ENCODE measurements at regions not wholly inside any gene's neighbourhood (a gene's known extent, or its start where the extent isn't known, plus 50 kb on each side); places are given as distances from the start of the nearest gene placed in this dataset.

DNA sequence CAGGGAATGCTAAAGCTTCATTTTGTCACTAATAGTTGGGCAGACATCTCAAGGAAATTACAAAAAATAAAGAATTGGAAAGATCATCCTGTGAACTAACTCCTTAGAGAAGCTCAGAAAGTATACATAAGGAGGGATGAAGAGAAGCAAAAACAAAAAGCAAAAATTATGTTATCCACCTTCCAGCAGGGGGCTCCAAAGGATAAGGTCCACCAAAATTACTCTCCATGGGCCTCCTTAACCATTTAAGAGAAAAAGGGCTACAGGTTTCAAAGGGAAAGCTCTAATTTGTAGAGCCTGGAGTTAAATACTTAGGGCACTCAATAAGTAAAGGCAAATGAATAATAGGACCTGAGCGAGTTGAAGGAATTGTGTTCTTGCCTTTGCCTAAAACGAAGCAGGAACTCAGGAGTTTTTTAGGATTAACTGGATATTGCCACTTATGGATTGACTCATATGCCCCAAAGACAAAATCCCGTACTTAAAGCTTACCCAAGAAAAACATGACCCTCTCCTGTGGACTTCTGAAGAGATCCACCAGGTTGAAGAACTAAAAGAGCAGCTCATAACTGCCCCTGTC, 1167.9 kb downstream of the DSC3 start:
- peaks cover 0 to 3% (median 0%) of the 10 kb centered on the region in 5 donors for H3K36me3 Mint-ChIP-seq
- intact Hi-C loops (cut with micrococcal nuclease) = loop anchor here in 1 of 2 donors (2.0 to 5.0 kb wide), 2 partner anchors 406 to 1088 kb away; no protein-coding TSS in a partner anchor
- no peaks in the 10 kb centered on the region for H3K27me3 Mint-ChIP-seq
- ATAC-seq (no peak), DNase-seq (no peak)
- Histone ChIP-seq H3K27ac (ENCODE audit: low read depth, low read length) (no peak overlapping the region), H3K4me1 (ENCODE audit: control insufficient read depth in 2 of 2, insufficient read depth in 2 of 2, low read length in 2 of 2) (no peaks in the 10 kb centered on the region), H3K4me3 (ENCODE audit: low read length) (no peak overlapping the region), H3K36me3 (ENCODE audit: control insufficient read depth in 2 of 3, insufficient read depth in 3 of 3, low read length in 3 of 3) (no peaks in the 10 kb centered on the region), H3K27me3 (ENCODE audit: control insufficient read depth in 2 of 2, insufficient read depth in 2 of 2, low read length in 2 of 2) (no peaks in the 10 kb centered on the region), H3K9me3 (ENCODE audit: control insufficient read depth in 2 of 3, low read length in 3 of 3) (peaks cover 0 to 3% (median 0%) of the 10 kb centered on the region in 3 experiments)
- ChIA-PET POLR2A (no interaction called here), CTCF (interaction anchor here (0.6 kb wide), 1 partner anchor 12 kb away, joined by 4 read pairs; no protein-coding TSS in a partner anchor)
- H3K27ac Mint-ChIP-seq = no peak overlapping the region
- no peak overlapping the region for H3K4me3 Mint-ChIP-seq
- peaks cover 0 to 17% (median 4%) of the 10 kb centered on the region in 11 donors for H3K9me3 Mint-ChIP-seq
- no peaks in the 10 kb centered on the region for H3K4me1 Mint-ChIP-seq

DNA sequence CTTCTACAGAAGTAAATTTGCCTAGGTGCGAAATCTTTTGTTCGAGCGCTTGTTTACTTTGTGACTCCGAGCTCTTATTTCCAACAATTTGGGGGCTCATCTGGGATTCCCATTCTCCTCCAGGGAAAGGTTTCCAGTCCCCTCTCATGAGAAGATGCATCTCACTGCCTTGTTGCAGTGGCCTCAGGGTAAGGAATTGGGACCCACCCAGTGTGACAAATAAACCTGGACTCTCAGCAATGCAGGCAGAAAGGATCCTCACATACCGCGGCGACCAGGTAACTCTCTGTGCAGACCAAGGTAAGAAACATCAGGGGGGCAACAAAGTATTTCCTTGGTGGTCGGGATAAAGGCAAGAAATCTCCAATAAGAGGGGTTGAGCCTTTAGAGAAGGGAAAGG, 1169.3 kb downstream of the DSC3 start:
- ChIA-PET CTCF (no interaction called here), POLR2A (no interaction called here)
- no peak overlapping the region for H3K4me3 ChIP-seq (ENCODE audit: low read length)
- no peak for ATAC-seq
- H3K36me3 ChIP-seq (ENCODE audit: control insufficient read depth in 2 of 3, insufficient read depth in 3 of 3, low read length in 3 of 3) = no peaks in the 10 kb centered on the region
- intact Hi-C loops (cut with micrococcal nuclease) = no loop called here
- no peaks in the 10 kb centered on the region for H3K27me3 ChIP-seq (ENCODE audit: control insufficient read depth in 2 of 2, insufficient read depth in 2 of 2, low read length in 2 of 2)
- no peaks in the 10 kb centered on the region for H3K4me1 ChIP-seq (ENCODE audit: control insufficient read depth in 2 of 2, insufficient read depth in 2 of 2, low read length in 2 of 2)
- H3K27ac ChIP-seq (ENCODE audit: low read depth, low read length) = no peak overlapping the region
- no peak for DNase-seq
- peaks cover 0 to 3% (median 0%) of the 10 kb centered on the region in 3 experiments for H3K9me3 ChIP-seq (ENCODE audit: control insufficient read depth in 2 of 3, low read length in 3 of 3)
- no peaks in the 10 kb centered on the region for H3K36me3 Mint-ChIP-seq
- no peak overlapping the region for H3K4me3 Mint-ChIP-seq
- H3K9me3 Mint-ChIP-seq = peaks cover 0 to 20% (median 3%) of the 10 kb centered on the region in 11 donors
- H3K27ac Mint-ChIP-seq = no peak overlapping the region
- H3K27me3 Mint-ChIP-seq = no peaks in the 10 kb centered on the region
- no peaks in the 10 kb centered on the region for H3K4me1 Mint-ChIP-seq

GRCh38 chr18:29871246-29871645, 1171.3 kb downstream of the DSC3 start:
- H3K27ac ChIP-seq (ENCODE audit: low read depth, low read length) = no peak overlapping the region
- CTCF ChIA-PET = no interaction called here
- intact Hi-C loops (cut with micrococcal nuclease) = no loop called here
- POLR2A ChIA-PET = interaction anchor here (0.6 kb wide), 1 partner anchor 47 kb away, joined by 3 read pairs; no protein-coding TSS in a partner anchor
- H3K36me3 ChIP-seq (ENCODE audit: control insufficient read depth in 2 of 3, insufficient read depth in 3 of 3, low read length in 3 of 3) = no peaks in the 10 kb centered on the region
- Mint-ChIP-seq H3K9me3 (peaks cover 0 to 11% (median 2%) of the 10 kb centered on the region in 11 donors), H3K4me3 (no peak overlapping the region), H3K27me3 (no peaks in the 10 kb centered on the region), H3K27ac (no peak overlapping the region), H3K4me1 (no peaks in the 10 kb centered on the region), H3K36me3 (no peaks in the 10 kb centered on the region)
- ATAC-seq = no peak
- no peaks in the 10 kb centered on the region for H3K27me3 ChIP-seq (ENCODE audit: control insufficient read depth in 2 of 2, insufficient read depth in 2 of 2, low read length in 2 of 2)
- no peak overlapping the region for H3K4me3 ChIP-seq (ENCODE audit: low read length)
- peaks cover 0 to 3% (median 0%) of the 10 kb centered on the region in 3 experiments for H3K9me3 ChIP-seq (ENCODE audit: control insufficient read depth in 2 of 3, low read length in 3 of 3)
- H3K4me1 ChIP-seq (ENCODE audit: control insufficient read depth in 2 of 2, insufficient read depth in 2 of 2, low read length in 2 of 2) = no peaks in the 10 kb centered on the region
- no peak for DNase-seq

DNA sequence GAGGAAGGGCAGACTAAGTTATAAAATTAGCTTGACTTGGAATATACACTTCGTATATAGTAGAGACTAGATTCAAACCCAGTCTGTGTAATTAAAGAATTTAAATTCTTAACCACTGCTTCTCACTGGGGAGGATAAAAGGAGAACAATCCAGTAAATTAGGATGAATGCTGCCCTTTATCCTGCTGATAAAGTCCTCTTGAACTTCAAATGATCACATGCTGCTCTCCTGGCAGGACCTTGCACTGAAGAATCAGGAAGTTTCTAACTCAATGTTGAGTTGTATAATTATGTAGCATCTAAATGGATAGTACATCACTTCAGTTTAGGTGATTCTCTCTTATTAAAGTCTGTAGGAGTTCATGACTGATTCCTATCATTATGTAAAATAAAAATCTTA, 1179.7 kb downstream of the DSC3 start:
- Histone ChIP-seq H3K4me3 (ENCODE audit: low read length) (no peak overlapping the region), H3K27me3 (ENCODE audit: control insufficient read depth in 2 of 2, insufficient read depth in 2 of 2, low read length in 2 of 2) (no peaks in the 10 kb centered on the region), H3K36me3 (ENCODE audit: control insufficient read depth in 2 of 3, insufficient read depth in 3 of 3, low read length in 3 of 3) (no peaks in the 10 kb centered on the region), H3K27ac (ENCODE audit: low read depth, low read length) (no peak overlapping the region), H3K4me1 (ENCODE audit: control insufficient read depth in 2 of 2, insufficient read depth in 2 of 2, low read length in 2 of 2) (no peaks in the 10 kb centered on the region), H3K9me3 (ENCODE audit: control insufficient read depth in 2 of 3, low read length in 3 of 3) (no peaks in the 10 kb centered on the region)
- Mint-ChIP-seq H3K4me3 (no peak overlapping the region), H3K9me3 (peaks cover 0 to 9% (median 0%) of the 10 kb centered on the region in 11 donors), H3K36me3 (no peaks in the 10 kb centered on the region), H3K27me3 (no peaks in the 10 kb centered on the region), H3K27ac (no peak overlapping the region), H3K4me1 (no peaks in the 10 kb centered on the region)
- ChIA-PET CTCF (no interaction called here), POLR2A (no interaction called here)
- DNase-seq = no peak
- intact Hi-C loops (cut with micrococcal nuclease) = no loop called here
- no peak for ATAC-seq

DNA sequence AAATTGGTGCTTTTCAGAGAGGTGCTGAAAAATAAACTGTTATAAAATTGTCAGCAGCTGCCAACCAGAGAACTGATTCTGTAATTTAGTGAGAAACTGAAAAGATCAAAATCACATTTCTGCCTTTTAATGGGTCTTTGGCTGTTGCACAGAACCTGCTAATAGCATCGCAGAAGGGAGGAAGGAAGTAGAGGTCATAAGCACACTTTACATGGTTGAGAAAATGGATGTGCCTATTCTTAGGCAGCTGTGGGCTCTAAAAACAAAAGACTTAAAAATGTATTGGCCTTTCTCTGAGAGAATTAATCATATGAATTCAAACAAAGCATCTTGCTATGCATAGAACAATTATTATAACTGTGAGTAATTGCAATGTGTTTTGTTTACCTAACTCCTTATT, 1186.9 kb downstream of the DSC3 start:
- intact Hi-C loops (cut with micrococcal nuclease) = no loop called here
- H3K9me3 ChIP-seq (ENCODE audit: control insufficient read depth in 2 of 3, low read length in 3 of 3) = peaks cover 0 to 3% (median 0%) of the 10 kb centered on the region in 3 experiments
- ChIA-PET CTCF (no interaction called here), POLR2A (no interaction called here)
- peaks cover 0 to 33% (median 4%) of the 10 kb centered on the region in 11 donors for H3K9me3 Mint-ChIP-seq
- H3K27ac Mint-ChIP-seq = no peak overlapping the region
- no peak overlapping the region for H3K4me3 ChIP-seq (ENCODE audit: low read length)
- DNase-seq = no peak
- no peak for ATAC-seq
- no peaks in the 10 kb centered on the region for H3K36me3 ChIP-seq (ENCODE audit: control insufficient read depth in 2 of 3, insufficient read depth in 3 of 3, low read length in 3 of 3)
- no peaks in the 10 kb centered on the region for H3K36me3 Mint-ChIP-seq
- no peaks in the 10 kb centered on the region for H3K27me3 Mint-ChIP-seq
- H3K27ac ChIP-seq (ENCODE audit: low read depth, low read length) = no peak overlapping the region
- no peak overlapping the region for H3K4me3 Mint-ChIP-seq
- H3K27me3 ChIP-seq (ENCODE audit: control insufficient read depth in 2 of 2, insufficient read depth in 2 of 2, low read length in 2 of 2) = no peaks in the 10 kb centered on the region
- no peaks in the 10 kb centered on the region for H3K4me1 ChIP-seq (ENCODE audit: control insufficient read depth in 2 of 2, insufficient read depth in 2 of 2, low read length in 2 of 2)
- H3K4me1 Mint-ChIP-seq = no peaks in the 10 kb centered on the region

DNA sequence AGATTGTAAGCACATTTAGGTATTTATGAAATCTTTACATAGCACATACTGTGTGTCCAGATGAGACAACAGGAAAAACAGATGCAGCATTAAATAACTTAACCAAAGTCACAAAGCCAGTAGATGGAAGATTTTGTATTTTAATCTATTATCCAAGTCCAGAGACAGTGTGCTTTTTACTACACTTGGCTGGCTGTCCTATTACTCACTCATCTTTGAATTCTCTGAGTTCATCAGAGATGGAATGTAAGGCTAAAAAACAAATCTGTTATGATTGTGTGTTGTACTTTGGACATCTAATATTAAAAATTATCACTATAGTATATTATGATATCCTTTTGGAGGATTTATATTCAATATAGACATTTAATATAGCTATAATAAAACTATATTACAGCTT, 1189.4 kb downstream of the DSC3 start:
- DNase-seq (no peak), ATAC-seq (no peak)
- Mint-ChIP-seq H3K27ac (no peak overlapping the region), H3K4me3 (no peak overlapping the region), H3K27me3 (no peaks in the 10 kb centered on the region), H3K4me1 (no peaks in the 10 kb centered on the region), H3K36me3 (no peaks in the 10 kb centered on the region), H3K9me3 (peaks cover 2 to 29% (median 10%) of the 10 kb centered on the region in 11 donors)
- Histone ChIP-seq H3K27ac (ENCODE audit: low read depth, low read length) (no peak overlapping the region), H3K4me1 (ENCODE audit: control insufficient read depth in 2 of 2, insufficient read depth in 2 of 2, low read length in 2 of 2) (no peaks in the 10 kb centered on the region), H3K9me3 (ENCODE audit: control insufficient read depth in 2 of 3, low read length in 3 of 3) (peaks cover 0 to 3% (median 0%) of the 10 kb centered on the region in 3 experiments), H3K36me3 (ENCODE audit: control insufficient read depth in 2 of 3, insufficient read depth in 3 of 3, low read length in 3 of 3) (no peaks in the 10 kb centered on the region), H3K27me3 (ENCODE audit: control insufficient read depth in 2 of 2, insufficient read depth in 2 of 2, low read length in 2 of 2) (no peaks in the 10 kb centered on the region), H3K4me3 (ENCODE audit: low read length) (no peak overlapping the region)
- ChIA-PET CTCF (no interaction called here), POLR2A (no interaction called here)
- intact Hi-C loops (cut with micrococcal nuclease) = no loop called here

GRCh38 chr18:29849144-29849543, 1193.4 kb downstream of the DSC3 start:
- Mint-ChIP-seq H3K27ac (no peak overlapping the region), H3K9me3 (peaks cover 2 to 35% (median 11%) of the 10 kb centered on the region in 11 donors), H3K4me3 (no peak overlapping the region), H3K4me1 (no peaks in the 10 kb centered on the region), H3K36me3 (no peaks in the 10 kb centered on the region), H3K27me3 (no peaks in the 10 kb centered on the region)
- ChIA-PET CTCF (interaction anchor here (0.6 kb wide), 1 partner anchor 215 kb away, joined by 3 read pairs; no protein-coding TSS in a partner anchor), POLR2A (interaction anchor here (0.6 kb wide), 1 partner anchor 497 kb away, joined by 3 read pairs; no protein-coding TSS in a partner anchor)
- Histone ChIP-seq H3K27ac (ENCODE audit: low read depth, low read length) (no peak overlapping the region), H3K4me3 (ENCODE audit: low read length) (no peak overlapping the region), H3K9me3 (ENCODE audit: control insufficient read depth in 2 of 3, low read length in 3 of 3) (peaks cover 0 to 3% (median 0%) of the 10 kb centered on the region in 3 experiments), H3K36me3 (ENCODE audit: control insufficient read depth in 2 of 3, insufficient read depth in 3 of 3, low read length in 3 of 3) (no peaks in the 10 kb centered on the region), H3K27me3 (ENCODE audit: control insufficient read depth in 2 of 2, insufficient read depth in 2 of 2, low read length in 2 of 2) (no peaks in the 10 kb centered on the region), H3K4me1 (ENCODE audit: control insufficient read depth in 2 of 2, insufficient read depth in 2 of 2, low read length in 2 of 2) (no peaks in the 10 kb centered on the region)
- no peak for DNase-seq
- intact Hi-C loops (cut with micrococcal nuclease) = no loop called here
- ATAC-seq = no peak

Measured in naive thymus-derived CD4-positive, alpha-beta T cell (primary cell).